GM19468 (cell line): ENCODE measurements at regions not wholly inside any gene's neighbourhood (a gene's known extent, or its start where the extent isn't known, plus 50 kb on each side); places are given as distances from the start of the nearest gene placed in this dataset.
"Not testable (repeated sequence)": the region's sequence is repeated elsewhere in the genome, so short reads cannot be mapped to it uniquely, and the experiment has no call there.

Experiments used
- ATAC-seq: cut with Tn5 transposase; IDR thresholded peaks from one replicate; pipeline ENCODE4 v1.9.1; 2021; ENCODE audit warnings: mild to moderate bottlenecking, moderate library complexity, moderate number of reproducible peaks; ENCODE audit not compliant: unreplicated experiment; ENCODE audit errors: extremely low read depth

DNA sequence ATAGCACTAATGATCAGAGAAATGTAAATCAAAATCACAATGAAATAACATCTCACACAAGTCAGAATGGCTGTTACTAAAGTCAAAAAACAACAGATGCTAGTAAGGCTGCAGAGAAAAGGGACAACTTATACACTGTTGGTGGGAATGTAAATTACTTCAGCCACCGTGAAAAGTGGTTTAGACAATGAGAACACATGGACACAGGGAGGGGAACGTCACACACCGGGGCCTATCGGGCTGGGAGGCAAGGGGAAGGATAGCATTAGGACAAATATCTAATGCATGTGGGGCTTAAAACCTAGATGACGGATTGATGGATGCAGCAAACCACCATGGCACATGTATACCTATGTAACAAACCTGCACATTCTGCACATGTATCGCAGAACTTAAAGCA is 602.0 kb downstream of the SATB2 start:
- ATAC-seq: not testable (repeated sequence)

DNA sequence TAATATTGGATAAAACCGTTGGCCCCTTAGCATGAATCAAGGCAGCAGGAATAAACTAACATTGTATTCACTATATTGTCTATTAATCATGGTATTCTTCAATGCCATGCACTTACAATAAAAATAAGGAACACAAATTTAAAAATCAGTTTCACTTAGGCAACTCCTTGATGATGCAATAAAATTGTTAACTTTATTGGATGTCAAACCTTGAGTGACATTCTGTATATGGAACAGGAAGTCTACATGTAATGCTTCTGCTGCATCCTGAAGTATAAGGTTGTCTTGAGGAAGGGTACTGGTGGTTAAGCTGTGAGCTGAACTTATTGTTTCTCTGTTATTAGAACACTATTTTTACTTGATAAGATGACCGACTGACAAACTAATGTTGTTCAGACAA is 605.5 kb downstream of the SATB2 start:
- ATAC-seq: no peak

DNA sequence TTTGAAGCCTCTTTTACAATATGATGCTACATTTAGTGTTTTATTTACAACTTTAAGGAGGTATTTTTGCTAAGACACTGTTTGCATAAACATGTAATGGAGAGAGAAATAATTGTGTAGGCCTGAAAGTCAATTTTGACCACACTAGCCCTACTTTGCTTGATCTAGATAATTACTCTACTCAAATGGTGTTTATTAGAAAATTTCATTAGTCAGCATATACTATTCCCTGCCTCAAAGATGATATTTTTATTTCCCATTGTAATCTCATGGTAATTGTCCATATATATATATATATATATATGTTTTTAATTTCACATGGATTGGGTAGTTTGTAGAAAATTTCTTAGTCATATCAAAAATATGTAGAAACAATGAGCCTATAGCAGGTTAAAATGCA is 632.2 kb downstream of the SATB2 start:
- ATAC-seq: no peak

DNA sequence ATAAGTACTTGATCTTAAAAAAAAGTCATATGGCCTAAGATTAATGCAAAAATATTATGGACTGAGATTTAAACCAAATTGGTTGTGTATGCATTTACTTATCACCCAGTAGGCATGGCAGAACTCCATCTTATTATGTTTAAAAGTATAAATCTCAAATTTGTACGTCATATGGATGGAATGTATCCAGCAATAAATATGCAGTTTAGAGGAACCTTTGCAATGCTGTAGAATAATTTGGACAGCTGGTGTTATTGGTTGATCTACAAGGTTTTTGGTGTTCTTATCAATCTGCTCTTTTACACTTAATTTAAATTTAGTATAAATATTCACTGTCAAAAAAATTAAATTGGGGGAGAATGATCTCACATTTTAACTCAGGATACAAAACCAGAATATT is 640.2 kb downstream of the SATB2 start:
- no peak for ATAC-seq

DNA sequence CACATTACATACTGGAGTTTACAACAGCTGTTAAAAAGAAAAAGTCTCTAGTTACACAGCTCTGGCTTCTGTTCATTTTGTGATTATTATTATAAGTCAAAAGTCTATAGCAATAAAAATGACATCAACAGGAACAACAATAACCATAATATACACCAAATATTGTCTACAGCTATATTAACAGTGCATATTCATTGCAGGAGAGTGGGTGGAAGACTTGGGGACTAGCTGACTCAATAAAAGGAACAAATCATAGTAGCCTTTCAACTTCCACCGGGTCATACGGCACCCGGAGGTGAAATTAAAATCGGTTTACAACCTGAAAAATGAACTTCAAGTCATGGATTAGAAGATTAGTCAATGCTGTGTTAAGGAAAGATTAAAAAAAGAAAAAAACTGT is 642.1 kb downstream of the SATB2 start:
- ATAC-seq: no peak

DNA sequence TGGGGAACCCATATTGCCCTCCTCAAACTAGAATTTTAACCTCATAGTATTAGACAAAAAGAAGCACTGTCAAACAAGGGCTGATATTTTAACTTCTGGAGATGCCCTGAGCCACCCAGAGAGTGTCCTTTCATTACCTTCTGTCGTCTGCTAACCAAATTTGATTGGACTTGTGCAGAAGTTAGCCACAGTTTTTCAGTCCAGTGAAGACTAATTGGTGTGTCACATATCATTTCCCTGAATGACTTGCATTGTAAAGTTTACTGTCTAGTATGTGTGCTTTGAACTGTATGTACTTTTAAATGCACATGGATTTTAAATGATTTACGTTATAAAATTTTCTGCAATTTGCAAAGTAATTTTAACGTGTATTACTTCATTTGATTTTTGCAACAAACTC is 646.5 kb downstream of the SATB2 start:
- no peak for ATAC-seq

DNA sequence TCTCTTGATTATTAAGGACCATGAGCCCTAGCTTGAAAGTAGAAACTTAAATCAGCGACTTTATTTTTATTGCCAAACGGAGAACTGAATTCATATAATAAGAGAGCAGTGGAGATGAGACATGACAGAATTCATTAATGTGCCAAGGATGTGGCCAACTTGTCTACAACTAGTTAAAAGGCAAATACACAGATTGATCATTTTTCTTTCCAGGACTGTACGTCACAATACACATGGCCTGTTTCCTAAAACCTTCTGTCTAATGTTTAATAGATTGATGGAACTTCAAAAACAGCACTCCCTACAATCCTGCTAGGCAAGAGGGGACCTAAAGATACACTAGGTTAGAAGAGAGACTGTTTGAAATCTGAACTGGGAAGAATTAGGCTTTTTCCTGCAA is 647.8 kb downstream of the SATB2 start:
- no peak for ATAC-seq

DNA sequence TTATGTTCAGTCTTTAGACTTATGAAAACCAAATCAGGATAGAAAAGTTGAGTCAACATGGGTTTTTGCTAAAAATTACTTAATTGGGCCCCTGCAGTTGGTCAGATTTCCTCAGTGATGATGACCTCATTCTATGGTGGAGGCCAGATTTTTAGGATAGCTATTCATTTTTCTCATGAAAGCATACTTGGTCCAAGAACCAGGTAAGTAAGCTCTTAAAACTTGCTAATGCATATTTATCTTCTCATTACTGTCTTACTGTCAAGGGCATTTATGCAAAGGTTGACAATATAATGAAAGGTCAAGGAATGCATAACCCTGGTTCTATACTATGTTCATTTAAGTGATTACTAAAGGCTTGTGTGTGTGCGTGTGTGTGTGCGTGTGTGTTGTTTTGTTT is 650.6 kb downstream of the SATB2 start:
- ATAC-seq: no peak

DNA sequence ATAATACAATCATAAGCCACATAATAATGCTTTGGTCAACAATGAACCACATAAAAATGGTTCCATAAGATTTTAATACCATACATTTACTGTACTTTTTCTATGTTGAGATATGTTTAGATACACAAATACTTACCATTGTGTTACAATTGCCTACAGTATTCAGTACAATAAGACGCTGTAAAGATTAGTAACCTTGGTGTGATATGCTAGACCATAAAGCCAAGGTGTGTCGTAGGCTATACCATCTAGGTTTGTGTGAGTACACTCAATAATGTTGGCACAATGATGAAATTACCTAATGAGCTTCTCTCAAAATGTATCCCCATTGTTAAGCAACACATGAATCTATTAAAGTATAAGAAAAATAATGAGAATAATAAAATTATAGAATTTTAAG is 662.3 kb downstream of the SATB2 start:
- no peak for ATAC-seq

DNA sequence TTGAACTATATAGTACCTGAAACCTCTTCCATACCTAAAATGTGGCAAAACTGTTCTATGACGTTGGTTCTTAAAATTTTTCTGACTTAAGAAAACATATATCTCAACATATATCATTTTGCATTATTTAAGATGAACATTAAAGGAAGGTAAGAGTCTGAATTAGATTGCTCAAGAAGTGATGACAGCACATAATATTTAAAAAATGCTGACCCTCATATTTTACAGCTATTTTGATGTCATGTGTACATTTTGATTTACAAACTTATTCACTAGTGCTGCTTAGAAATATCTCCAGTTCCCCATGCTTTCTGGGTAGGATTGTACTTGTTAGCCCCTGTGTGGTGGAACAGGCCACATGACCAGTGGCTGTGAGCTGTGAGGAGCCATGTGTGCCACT is 666.1 kb downstream of the SATB2 start:
- no peak for ATAC-seq

DNA sequence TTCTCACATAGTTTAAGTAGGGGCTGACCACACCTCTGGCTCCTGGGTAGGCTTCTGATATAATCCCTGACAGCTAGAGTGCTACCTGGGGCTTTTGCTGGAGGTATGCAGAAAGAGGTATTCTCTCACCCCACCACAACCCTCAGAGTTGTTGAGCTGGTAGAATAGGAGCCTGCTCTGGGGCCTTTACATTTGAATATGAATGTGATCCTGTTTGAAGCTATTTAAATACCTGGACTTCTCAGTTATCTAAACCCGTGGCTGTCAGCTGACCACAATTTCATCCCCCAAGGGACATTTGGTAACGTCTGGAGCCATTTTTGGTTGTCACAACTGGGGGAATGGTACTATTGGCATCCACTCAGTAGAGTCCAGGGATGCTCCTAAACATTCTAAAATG is 669.1 kb downstream of the SATB2 start:
- ATAC-seq: no peak

DNA sequence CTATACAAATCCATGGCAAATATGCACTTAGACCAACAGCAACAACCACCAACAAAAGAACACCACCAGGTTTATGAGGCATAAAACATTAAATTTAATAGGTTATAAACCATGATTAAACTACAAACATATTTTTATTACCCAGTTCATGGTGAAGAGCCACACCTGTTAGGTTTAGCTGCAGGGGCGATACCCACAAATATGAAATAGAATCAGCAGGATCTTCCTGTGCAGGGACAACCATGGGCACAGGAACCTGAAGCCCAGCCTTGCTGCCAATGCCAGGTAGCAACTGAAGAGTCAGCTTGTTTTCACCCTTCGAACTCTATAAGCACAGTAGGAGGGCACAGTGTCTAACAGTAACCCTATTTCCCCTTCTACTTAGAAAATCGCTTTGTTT is 675.0 kb downstream of the SATB2 start:
- no peak for ATAC-seq

DNA sequence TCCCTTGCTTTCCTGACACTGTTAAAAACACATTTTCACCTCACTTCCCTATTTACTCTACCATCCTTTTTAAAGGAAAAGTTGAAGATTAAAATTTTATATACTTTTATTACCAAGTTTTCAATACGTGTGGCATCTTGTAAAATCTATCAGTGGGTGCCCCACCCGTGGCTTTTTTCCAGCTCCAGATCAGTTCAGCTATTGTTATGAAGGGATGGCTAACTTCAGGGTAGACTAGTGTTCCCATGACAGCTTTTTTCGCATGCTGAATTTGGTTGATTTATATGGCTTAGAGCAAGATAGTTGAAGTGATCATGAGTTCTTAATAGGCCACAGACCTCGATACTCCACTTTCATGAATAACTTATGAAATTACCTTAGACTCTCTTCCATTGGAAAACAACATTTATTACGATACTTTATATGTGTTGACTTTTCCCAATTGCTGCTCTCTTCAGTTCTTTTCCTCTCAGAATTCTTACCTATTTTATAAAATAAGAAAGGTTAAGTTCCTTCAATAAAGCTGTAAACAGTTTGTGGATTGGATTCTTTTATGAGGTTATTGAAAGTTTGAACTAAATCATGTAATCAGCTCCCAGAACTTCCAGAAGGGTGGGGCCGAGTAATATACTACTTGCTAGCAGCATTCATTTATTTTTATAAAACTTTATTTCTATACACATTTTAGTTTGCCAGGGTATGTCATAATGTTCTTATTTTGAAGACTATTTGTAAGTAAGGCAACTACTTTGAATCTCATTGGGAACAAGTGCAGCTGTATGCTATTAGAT is 680.9 kb downstream of the SATB2 start:
- no peak for ATAC-seq

DNA sequence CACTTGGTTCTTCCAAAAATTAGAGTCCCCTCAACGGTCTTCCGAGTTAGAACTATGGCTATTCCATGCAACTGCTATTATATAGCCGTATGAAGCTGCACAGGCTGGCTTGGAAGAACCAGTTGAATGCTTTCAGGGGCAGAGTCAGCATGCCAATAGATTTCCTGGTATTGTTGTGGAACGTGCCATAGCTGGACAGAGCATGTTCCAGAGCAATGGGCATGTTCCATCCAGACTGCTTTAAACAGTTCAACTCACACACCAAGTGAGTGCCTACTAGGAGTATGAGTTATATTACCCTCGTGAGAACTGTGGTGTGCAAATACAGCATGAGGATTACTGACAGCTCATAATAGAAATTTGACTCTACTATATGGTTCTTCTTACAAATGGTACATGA is 682.0 kb downstream of the SATB2 start:
- no peak for ATAC-seq

DNA sequence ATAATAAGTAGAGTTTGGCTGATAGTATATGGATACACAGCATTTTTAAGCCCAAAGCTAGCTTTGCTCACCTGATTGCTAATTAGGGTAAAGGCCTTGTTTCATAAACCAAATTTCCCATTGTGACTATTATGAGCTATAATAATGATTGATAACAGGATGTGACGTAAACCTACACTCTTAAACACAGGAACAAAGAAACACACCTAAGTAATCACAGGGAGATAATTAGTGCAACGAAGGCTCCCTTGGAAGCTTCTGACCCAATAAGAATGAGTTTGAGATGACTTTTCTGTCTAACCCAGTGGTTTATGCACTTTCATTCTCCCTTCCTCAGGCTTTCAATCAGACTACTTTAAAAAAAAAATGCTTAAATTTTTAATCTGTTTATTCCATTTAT is 683.2 kb downstream of the SATB2 start:
- no peak for ATAC-seq

DNA sequence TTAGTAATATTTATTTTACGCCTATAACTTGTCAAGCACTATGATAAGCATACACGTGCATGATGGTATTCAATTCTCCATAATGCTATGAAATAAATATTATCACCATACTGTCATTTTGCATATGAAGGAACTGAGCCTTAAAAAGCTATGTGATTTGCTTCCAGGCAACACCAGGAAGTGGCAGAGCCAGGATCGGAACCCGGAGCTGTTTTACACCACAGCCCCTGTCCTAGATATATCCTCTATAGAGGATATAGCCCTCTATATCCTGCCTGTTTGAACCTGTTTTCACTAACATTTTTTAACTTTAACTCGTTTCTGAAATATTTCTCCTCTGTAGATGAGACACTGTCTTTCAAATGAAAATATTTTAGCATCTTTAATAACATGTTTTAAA is 690.0 kb downstream of the SATB2 start:
- ATAC-seq: no peak

DNA sequence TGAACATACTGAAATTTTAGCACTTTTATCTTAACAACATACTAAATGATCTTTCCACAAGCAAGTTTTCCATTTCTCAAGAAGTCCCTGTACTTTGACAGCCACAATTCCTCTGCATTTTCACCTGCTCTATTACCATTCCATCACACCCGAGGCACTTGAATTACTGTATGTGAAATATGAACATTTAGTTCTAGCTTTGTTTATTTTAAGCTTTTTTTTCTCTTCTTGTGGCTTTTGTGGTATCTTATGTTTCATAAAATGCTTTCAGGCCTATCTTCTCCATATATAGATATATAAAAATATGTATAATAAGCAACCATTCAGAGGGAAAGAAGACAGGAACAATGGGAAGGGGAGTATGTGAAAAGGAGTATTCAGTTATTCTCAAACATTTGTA is 693.9 kb downstream of the SATB2 start:
- ATAC-seq: no peak

DNA sequence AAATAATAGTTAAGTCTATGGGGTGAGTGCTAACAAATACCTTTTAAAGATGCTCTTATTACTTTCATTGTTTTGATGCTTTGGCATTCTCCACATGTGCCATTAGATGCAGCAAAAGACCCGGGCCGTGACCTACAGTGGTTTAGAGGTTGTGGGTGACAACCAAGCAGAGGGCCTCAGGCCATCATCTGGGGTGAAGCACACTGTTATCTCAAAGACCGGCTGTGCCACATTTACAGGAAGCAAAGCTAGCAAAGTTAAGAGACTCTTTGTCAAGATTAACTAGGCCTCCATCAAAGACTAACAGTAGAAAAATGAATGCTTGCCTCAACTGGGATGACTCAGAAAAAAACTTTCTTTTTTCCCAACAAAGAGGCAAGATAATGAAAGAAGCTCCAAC is 695.3 kb downstream of the SATB2 start:
- ATAC-seq: no peak

DNA sequence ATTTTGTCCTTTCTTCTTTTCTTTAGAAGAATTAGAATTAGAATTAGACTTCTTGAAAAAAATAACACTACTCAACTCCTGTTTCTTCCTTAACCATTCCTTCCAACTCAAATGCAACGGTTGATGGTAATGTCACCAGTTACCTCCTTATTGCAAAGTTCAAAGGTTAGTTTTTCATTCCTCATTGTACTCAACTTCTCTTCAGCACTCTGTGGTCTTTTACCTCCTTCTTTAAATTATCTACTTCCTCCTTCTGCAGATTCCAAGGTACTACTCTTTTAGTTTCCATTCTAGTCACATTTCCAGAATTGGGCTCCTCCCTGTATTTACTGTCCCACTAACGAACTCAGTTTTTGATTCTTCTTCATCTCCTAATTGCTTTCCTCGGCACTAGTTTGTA is 700.7 kb downstream of the SATB2 start:
- ATAC-seq: no peak

DNA sequence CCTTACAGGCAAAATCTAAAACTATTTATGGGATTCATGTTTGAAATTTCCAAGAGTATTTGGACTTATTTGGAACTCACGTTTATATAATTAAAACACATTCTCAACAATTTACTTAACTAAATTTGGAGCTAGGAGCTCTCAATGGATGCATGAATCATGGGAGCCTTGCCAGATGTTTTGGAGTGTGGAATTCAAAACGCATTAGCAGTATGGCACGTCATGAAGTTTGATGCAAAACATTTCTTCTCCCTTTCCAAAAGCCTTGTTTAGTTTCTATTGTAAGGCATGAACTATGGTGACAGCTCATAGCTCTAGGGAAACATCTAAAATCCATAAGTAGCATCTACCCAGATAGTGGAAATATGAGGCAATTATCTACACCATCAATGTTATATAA is 701.6 kb downstream of the SATB2 start:
- ATAC-seq: no peak

DNA sequence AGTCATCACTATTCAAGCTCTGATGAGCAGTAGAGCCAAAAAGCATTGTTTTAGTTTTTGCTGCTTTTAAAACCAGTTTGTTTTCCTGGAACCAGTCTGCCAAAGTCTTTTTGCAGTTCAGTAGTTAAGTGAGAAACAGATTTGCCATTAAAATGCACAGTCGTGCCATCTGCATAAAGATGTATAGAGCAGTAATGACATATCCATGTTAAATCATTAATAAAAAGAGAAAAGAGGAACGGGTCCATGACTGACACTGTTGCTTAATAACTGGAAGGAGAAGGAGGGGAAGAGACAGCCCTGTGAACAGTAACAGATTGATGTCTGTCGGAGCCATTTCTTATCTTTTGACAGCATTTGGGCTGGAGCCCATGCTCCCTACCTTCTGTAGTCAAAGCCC is 704.6 kb downstream of the SATB2 start:
- no peak for ATAC-seq

DNA sequence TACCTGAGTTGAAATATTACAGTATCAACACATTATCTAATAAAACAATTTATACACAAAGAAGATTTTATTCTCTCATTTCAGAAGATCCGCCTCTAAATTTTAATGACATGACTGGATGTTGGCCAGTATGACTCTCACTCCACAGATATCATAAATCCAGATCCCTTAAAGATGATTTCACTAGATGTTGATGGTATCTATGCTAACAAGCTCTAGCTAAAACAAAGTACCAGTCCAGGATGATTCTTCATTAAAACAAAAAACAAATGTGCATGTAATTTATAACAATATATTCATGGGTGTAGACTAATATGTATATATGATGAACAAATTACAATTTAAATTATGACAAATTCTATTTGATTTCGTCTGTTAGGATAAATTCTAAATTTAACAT is 708.4 kb downstream of the SATB2 start:
- ATAC-seq: no peak
